C4-2B (cell line): ENCODE measurements at regions not wholly inside any gene's neighbourhood (a gene's known extent, or its start where the extent isn't known, plus 50 kb on each side); places are given as distances from the start of the nearest gene placed in this dataset.

Experiments
- CTCF ChIP-seq: fragments of 450-650 bp; conservative IDR thresholded peaks from 2 replicates; pipeline ENCODE4 v1.5.1; 2017; ENCODE audit warnings: mild to moderate bottlenecking
- ZFX ChIP-seq: fragments of 450-650 bp; IDR thresholded peaks from 2 replicates; pipeline ENCODE4 v1.6.1; 2017

GRCh38 chr1:224510880-224511645 is 76.5 kb upstream of the WDR26 start:
- TF ChIP-seq CTCF = no peak
- TF ChIP-seq ZFX = no peak
